GM21390 (cell line): ENCODE measurements at regions not wholly inside any gene's neighbourhood (a gene's known extent, or its start where the extent isn't known, plus 50 kb on each side); places are given as distances from the start of the nearest gene placed in this dataset.

Source experiments
- ATAC-seq: cut with Tn5 transposase; IDR thresholded peaks from one replicate; pipeline ENCODE4 v1.9.1; 2021; ENCODE audit not compliant: unreplicated experiment

GRCh38 chr13:32859707-32860292, 156.4 kb upstream of the KL start:
- no peak for ATAC-seq

GRCh38 chr13:32861304-32861703, 154.9 kb upstream of the KL start:
- ATAC-seq, result no peak

GRCh38 chr13:32863596-32863995, 152.6 kb upstream of the KL start:
- ATAC-seq, result no peak

GRCh38 chr13:32866921-32867320, 149.3 kb upstream of the KL start:
- ATAC-seq, result no peak

- no peak for ATAC-seq
Observed at GRCh38 chr13:32877491-32877890, 138.7 kb upstream of the KL start.

GRCh38 chr13:32878163-32878562, 138.1 kb upstream of the KL start:
- no peak for ATAC-seq

- no peak for ATAC-seq
Observed at GRCh38 chr13:32880636-32881035, 135.6 kb upstream of the KL start.

GRCh38 chr13:32881074-32881776, 135.0 kb upstream of the KL start:
- no peak for ATAC-seq

- ATAC-seq, result no peak
Observed at GRCh38 chr13:32881777-32882145, 134.5 kb upstream of the KL start.

- ATAC-seq, result no peak
Observed at GRCh38 chr13:32882691-32883090, 133.5 kb upstream of the KL start.

- ATAC-seq, result no peak
Observed at GRCh38 chr13:32883474-32883873, 132.7 kb upstream of the KL start.

GRCh38 chr13:32887617-32888016, 128.6 kb upstream of the KL start:
- ATAC-seq, result no peak

- ATAC-seq, result no peak
Observed at GRCh38 chr13:32889986-32890565, 126.1 kb upstream of the KL start.

GRCh38 chr13:32893176-32893575, 123.0 kb upstream of the KL start:
- no peak for ATAC-seq

- no peak for ATAC-seq
Observed at GRCh38 chr13:32894589-32895001, 121.6 kb upstream of the KL start.

GRCh38 chr13:32895296-32895695, 120.9 kb upstream of the KL start:
- no peak for ATAC-seq

- no peak for ATAC-seq
Observed at GRCh38 chr13:32897296-32897695, 118.9 kb upstream of the KL start.

GRCh38 chr13:32902029-32902780, 114.0 kb upstream of the KL start:
- no peak for ATAC-seq

- ATAC-seq, result no peak
Observed at GRCh38 chr13:32902874-32903273, 113.3 kb upstream of the KL start.

- ATAC-seq, result no peak
Observed at GRCh38 chr13:32903720-32904119, 112.5 kb upstream of the KL start.

GRCh38 chr13:32904266-32904665, 112.0 kb upstream of the KL start:
- no peak for ATAC-seq
